NCI-H1436 treated with DMSO at 0.1 percent for 48 hours (cell line): ENCODE measurements at regions not wholly inside any gene's neighbourhood (a gene's known extent, or its start where the extent isn't known, plus 50 kb on each side); places are given as distances from the start of the nearest gene placed in this dataset.
"Not testable (repeated sequence)": the region's sequence is repeated elsewhere in the genome, so short reads cannot be mapped to it uniquely, and the experiment has no call there.

ENCODE experiments used
- DNase-seq: peaks from one replicate; lab custom pipeline; 2025; lab: John Stamatoyannopoulos, UW

DNA sequence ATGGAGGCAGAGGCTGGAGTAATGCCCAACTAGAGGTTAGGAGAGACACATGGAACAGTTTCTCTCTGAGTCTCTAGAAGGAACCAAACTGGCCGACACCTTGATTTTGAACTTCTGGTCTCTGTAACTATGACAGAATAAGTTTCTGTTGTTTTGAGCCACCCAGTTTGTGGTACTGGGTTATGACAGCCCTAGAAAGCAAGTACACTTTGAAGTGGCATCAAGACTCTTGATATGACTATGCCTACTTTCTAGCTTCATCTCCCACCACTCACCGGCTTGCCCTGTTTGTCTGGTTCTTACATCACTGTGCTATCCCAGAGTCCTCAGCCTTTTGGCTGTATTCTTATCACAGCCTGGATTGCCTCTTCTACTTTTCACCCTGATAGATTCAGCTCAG, 230.3 kb upstream of the USP24 start:
- DNase-seq: no peak

GRCh38 chr1:55444667-55445066, 229.5 kb upstream of the USP24 start:
- DNase-seq: no peak

- DNase-seq: no peak
These were observed 228.2 kb upstream of the USP24 start for GRCh38 chr1:55443175-55443915.

DNA sequence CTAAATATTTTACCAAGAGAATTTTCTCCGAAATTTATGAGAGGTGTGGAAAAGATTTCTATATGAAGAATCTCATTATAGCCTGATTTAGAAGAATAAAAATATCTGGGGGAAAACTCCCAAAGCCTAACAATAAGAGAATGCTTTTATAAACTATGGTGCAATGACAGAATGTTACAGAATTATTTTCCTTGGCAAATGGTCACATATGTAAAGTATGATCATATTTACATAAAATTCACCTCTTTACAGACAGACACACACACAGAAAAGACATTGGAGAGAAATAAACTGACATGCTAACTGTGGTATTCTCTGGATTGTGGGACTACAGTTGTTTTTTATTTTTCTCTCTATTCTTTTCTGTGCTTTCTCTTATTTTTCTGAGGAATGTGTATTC, 226.3 kb upstream of the USP24 start:
- DNase-seq: no peak

DNA sequence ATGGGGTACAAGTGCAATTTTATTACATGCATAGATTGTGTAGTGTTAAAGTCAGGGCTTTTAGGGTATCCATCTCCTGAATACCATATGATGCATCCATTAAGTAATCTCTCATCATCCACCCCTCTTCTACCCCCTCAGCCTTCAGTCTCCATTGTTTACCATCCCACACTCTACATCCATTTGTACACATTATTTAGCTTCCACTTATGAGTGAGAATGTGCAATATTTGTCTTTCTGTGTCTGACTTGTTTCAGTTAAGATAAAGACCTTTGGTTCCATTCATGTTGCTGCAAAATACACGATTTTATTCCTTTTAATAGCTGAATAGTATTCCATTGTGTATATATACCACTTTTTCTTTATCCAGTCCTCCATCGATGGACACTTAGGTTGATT, 222.5 kb upstream of the USP24 start:
- no peak for DNase-seq

- DNase-seq: not testable (repeated sequence)
These were observed 215.6 kb upstream of the USP24 start for GRCh38 chr1:55430720-55431119.

DNA sequence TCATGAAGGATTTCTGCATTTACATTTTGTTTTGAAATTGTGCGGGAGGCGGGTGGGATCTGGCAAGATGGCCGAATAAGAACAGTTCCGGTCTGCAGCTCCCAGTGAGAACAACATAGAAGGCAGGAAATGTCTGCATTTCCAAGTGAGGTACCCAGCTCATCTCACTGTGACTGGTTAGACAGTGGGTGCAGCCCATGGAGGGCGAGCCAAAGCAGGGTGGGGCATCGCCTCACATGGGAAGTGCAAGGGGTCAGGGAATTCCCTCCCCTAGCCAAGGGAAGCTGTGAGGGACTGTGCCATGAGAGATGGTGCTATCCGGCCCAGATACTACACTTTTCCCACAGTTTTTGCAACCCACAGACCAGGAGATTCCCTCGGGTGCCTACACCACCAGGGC, 215.0 kb upstream of the USP24 start:
- DNase-seq: not testable (repeated sequence)

GRCh38 chr1:55428944-55429931, 214.1 kb upstream of the USP24 start:
- DNase-seq: no peak

GRCh38 chr1:55428231-55428630, 213.1 kb upstream of the USP24 start:
- DNase-seq: no peak

DNA sequence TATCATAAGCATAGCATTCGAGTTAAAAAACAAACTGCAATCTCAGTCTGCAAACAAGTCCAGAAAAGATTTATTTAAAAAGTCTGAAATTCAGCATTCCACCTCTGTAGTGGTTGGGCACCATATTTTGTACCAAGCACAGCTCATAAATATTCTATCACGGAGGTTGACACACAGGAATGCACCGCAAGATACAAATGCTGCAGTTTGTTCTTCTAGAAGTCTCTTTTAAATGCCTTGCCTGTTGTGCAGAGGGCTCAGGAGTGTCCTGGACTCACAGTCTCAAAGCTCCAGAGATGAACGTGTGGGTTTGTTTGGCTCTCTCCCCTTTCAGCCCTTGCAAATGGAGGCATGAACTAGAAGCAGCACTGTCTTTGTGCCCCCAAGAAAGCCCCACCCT, 212.4 kb upstream of the USP24 start:
- no peak for DNase-seq

GRCh38 chr1:55426619-55427018, 211.5 kb upstream of the USP24 start:
- no peak for DNase-seq

DNA sequence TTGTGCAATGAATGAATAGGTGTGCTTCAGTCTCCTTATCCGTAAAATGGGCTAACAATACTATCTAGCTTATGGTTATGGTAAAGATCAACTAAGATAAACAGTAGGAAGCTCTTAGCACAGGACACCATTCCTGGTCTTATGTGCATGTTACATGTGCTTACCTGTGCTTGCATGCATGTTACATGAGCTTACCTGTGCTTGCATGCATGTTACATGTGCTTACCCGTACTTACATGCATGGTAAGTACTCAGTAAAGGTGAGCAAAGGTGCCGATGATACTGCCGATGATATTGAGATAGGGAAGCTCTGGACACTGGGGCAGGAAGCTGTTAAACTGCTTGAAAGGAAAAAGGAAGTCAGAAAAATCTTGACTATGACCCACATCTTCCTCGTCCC, 211.0 kb upstream of the USP24 start:
- DNase-seq: no peak

DNA sequence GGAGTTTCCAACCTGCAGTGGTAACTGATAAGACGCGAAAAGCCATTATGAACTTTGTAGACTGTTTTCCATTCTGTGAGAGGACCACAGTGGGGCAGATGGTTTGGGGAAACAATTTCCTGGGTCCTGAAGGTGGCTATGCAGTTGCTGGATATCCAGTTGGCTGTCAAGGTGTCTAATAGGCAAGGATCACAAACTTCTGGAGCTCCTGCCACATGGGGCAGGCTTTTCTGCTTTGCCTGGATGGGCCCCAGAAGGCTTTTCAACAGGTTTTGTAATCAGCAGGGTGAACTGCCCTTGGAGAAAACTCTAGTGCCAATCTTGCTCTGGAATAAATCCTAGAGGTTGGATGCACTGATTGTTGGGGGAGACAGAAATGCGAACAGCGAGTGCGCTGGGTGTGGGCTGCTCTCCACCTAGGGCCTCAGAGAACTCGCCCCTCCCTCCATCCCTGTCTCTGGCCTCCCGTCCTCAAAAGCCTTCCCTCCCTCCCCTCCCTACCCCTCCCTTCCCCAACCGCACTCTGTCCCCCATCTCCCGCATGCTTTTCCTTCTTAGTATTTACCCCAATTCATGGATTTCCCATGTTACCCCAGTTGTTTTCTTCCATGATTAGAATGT, 210.3 kb upstream of the USP24 start:
- DNase-seq: no peak

GRCh38 chr1:55423376-55423775, 208.2 kb upstream of the USP24 start:
- DNase-seq: no peak

DNA sequence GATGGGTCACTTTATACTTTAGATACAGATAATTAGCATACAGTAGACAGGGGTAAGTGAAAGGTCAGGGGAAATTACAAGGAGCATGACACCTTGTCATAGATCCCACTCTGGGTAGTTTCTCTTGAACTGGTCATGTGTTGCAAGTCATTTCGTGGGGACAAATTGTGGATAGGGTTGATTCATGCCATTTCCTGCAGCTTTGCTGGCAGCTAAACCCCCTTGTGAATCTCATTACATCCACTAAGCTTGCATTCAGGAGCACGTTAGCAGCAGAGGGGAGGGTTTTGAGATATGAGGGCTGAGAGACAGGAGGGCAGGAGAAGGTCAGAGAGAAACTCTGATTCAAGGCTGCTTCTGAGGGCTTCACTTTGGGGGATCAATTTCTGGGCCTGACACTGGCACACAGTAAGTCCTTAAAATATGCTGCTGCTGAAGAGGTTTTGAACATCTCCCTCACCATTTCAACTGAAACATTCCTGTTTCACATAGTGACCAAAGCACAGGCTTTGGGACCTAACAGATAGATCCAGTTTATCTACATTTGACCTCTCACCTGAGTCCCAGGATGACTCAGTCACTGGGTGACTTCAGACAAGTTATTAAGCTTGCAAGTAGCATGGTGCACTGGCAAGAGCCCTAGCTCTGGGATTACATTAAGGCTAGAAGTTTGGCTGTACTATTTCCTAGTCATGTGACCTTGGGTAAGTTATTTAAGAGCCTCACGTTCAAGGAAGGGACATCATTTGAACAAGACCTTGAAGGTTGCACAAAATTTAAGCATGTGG, 206.0 kb upstream of the USP24 start:
- DNase-seq: no peak

GRCh38 chr1:55420026-55420425, 204.9 kb upstream of the USP24 start:
- DNase-seq: no peak

DNA sequence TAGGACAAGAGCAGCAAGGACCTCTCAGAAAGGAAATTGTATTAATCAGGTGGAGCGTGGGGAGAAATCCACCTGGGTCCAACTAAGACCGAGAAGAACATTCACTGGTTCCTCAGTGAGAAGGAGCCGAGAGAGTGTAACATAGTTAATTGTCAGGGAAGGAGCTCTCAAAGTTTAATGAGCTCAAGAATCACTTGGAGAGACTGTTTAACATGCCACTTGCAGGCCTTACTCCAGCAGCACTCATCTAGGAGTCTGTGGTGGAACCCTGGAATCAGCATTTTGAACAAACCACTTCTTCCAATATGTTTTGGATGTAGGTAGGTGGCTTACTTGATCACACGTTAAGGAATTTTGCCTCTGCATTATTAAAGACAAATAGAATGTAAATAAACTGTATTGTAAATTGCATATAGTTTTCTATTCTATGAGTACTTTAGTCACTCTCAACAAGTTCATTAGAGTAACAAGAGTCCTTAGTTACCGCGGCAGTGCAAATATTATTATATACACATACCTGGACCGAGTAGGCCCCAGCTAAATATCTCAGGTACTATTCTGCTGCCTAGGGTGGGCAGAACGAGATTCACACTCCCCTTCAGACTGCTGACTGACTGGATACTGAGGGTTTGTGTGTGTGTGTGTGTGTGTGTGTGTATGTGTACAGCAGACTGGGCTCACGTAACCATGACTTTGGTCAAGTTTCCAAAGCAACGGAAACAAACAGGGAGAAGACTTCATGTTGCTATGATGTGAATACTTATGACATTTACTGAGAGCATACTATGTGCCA, 203.2 kb upstream of the USP24 start:
- no peak for DNase-seq

DNA sequence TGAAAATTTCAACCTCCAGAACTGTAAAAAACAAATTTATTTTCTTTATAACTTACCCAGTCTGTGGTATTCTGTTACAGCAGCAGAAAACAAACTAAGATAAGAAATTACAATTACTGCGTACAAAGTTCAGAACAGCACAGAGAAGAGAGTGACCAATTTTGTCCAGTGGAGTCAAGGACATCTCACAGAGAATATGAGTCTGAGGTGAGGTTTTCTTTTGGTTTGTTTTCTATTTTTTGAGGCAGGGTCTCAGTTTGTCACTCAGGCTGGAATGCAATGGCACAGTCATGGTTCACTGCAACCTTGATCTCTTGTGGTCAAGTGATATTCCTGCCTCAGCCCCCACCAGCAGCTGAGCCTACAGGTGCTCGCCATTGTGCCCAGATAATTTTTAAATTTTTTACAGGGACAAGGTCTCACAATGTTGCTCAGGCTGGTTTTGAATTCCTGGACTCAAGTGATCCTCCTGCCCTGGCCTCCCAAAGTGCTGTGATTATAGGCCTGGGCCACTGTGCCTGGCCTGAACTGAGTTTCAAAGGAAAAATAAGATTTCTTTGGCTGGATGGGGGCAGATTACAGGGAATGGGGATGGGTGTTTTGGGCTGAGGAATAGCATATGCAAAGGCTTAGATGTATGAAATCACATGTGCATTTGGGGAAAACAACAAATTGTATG, 201.1 kb upstream of the USP24 start:
- DNase-seq: no peak

DNA sequence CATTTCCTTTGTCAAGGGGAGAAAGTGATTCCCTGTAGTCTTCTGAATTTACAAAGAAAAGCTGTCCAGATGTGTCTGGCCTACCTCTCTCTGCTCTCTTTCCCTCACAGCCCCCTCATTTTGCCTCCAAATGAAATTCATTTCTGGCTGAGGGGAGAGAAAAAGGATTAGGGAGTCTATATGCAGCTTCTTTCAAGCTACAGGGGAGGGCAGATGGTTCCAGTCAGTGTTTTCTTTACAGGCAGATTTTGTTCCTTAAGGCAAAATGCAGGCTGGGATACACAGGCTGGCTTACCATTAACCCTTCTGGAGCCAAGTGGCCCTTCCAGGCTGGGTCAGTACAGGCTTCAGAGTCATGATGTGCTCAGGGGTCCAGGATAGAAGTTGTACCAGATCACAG, 198.1 kb upstream of the USP24 start:
- DNase-seq: no peak

- DNase-seq: no peak
These were observed 196.9 kb upstream of the USP24 start for GRCh38 chr1:55412060-55412459.
